SK-N-SH (cell line): ENCODE measurements at regions not wholly inside any gene's neighbourhood (a gene's known extent, or its start where the extent isn't known, plus 50 kb on each side); places are given as distances from the start of the nearest gene placed in this dataset.

ENCODE experiments used
- GATA2 ChIP-seq: sonication (generic); formaldehyde crosslinking; IDR thresholded peaks from 2 replicates; pipeline ENCODE4 v1.5.0; 2020; ENCODE audit warnings: mild to moderate bottlenecking, missing genetic modification reagents
- MXI1 ChIP-seq: IDR thresholded peaks from 2 replicates; pipeline ENCODE4 v1.6.1; 2012; ENCODE audit warnings: mild to moderate bottlenecking, low read depth, low read length, improper control_type of control experiment
- TAF1 ChIP-seq: IDR thresholded peaks from 2 replicates; pipeline ENCODE4 v1.6.1; 2012; ENCODE audit warnings: low read depth, mild to moderate bottlenecking, low read length, moderate library complexity, borderline replicate concordance
- TF ChIP-seq, protein P1 (sequence below): IDR thresholded peaks from 2 replicates; pipeline ENCODE4 v1.6.1; 2012; ENCODE audit warnings: mild to moderate bottlenecking, low read depth, low read length, moderate library complexity
- TF ChIP-seq, protein P2 (sequence below): fragments of 200-600 bp; sonication (generic); IDR thresholded peaks from 2 replicates; pipeline ENCODE4 v1.6.1; 2017; ENCODE audit warnings: antibody characterized with exemption, mild to moderate bottlenecking, moderate library complexity
- TF ChIP-seq, protein P3 (sequence below): IDR thresholded peaks from 2 replicates; pipeline ENCODE4 v1.4.0; 2012; ENCODE audit warnings: low read depth, borderline replicate concordance

DNA sequence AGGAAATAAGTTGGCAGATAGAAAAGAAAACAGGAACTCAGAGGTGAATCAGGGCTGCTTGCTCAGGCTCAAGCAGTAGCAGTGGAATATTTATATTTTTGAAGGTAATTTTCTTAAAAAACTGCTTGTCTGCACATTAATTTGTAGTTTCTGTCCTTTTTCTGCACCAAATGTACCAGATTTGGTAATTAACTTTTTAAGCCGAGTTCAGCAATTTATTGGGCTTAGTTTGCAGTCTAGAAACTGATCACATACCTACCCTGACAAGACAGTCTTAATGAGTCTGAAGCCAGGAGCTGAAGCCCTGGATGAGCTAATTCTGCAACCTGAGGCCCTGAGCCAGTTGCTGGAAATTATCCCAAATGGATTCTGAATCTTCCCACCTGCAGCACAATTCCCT is 647.0 kb downstream of the TDRD15 start:
- no peak for TF ChIP-seq TAF1
- TF ChIP-seq, protein P1, sequence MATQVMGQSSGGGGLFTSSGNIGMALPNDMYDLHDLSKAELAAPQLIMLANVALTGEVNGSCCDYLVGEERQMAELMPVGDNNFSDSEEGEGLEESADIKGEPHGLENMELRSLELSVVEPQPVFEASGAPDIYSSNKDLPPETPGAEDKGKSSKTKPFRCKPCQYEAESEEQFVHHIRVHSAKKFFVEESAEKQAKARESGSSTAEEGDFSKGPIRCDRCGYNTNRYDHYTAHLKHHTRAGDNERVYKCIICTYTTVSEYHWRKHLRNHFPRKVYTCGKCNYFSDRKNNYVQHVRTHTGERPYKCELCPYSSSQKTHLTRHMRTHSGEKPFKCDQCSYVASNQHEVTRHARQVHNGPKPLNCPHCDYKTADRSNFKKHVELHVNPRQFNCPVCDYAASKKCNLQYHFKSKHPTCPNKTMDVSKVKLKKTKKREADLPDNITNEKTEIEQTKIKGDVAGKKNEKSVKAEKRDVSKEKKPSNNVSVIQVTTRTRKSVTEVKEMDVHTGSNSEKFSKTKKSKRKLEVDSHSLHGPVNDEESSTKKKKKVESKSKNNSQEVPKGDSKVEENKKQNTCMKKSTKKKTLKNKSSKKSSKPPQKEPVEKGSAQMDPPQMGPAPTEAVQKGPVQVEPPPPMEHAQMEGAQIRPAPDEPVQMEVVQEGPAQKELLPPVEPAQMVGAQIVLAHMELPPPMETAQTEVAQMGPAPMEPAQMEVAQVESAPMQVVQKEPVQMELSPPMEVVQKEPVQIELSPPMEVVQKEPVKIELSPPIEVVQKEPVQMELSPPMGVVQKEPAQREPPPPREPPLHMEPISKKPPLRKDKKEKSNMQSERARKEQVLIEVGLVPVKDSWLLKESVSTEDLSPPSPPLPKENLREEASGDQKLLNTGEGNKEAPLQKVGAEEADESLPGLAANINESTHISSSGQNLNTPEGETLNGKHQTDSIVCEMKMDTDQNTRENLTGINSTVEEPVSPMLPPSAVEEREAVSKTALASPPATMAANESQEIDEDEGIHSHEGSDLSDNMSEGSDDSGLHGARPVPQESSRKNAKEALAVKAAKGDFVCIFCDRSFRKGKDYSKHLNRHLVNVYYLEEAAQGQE = no peak
- TF ChIP-seq, protein P2, sequence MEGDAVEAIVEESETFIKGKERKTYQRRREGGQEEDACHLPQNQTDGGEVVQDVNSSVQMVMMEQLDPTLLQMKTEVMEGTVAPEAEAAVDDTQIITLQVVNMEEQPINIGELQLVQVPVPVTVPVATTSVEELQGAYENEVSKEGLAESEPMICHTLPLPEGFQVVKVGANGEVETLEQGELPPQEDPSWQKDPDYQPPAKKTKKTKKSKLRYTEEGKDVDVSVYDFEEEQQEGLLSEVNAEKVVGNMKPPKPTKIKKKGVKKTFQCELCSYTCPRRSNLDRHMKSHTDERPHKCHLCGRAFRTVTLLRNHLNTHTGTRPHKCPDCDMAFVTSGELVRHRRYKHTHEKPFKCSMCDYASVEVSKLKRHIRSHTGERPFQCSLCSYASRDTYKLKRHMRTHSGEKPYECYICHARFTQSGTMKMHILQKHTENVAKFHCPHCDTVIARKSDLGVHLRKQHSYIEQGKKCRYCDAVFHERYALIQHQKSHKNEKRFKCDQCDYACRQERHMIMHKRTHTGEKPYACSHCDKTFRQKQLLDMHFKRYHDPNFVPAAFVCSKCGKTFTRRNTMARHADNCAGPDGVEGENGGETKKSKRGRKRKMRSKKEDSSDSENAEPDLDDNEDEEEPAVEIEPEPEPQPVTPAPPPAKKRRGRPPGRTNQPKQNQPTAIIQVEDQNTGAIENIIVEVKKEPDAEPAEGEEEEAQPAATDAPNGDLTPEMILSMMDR = no peak
- no peak for TF ChIP-seq MXI1
- TF ChIP-seq GATA2 (CRISPR knock-in tag) = no peak
- TF ChIP-seq, protein P3, sequence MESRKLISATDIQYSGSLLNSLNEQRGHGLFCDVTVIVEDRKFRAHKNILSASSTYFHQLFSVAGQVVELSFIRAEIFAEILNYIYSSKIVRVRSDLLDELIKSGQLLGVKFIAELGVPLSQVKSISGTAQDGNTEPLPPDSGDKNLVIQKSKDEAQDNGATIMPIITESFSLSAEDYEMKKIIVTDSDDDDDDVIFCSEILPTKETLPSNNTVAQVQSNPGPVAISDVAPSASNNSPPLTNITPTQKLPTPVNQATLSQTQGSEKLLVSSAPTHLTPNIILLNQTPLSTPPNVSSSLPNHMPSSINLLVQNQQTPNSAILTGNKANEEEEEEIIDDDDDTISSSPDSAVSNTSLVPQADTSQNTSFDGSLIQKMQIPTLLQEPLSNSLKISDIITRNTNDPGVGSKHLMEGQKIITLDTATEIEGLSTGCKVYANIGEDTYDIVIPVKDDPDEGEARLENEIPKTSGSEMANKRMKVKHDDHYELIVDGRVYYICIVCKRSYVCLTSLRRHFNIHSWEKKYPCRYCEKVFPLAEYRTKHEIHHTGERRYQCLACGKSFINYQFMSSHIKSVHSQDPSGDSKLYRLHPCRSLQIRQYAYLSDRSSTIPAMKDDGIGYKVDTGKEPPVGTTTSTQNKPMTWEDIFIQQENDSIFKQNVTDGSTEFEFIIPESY = no peak
